ENCODE measurements at regions not wholly inside any gene's neighbourhood (a gene's known extent, or its start where the extent isn't known, plus 50 kb on each side); places are given as distances from the start of the nearest gene placed in this dataset.

DNA sequence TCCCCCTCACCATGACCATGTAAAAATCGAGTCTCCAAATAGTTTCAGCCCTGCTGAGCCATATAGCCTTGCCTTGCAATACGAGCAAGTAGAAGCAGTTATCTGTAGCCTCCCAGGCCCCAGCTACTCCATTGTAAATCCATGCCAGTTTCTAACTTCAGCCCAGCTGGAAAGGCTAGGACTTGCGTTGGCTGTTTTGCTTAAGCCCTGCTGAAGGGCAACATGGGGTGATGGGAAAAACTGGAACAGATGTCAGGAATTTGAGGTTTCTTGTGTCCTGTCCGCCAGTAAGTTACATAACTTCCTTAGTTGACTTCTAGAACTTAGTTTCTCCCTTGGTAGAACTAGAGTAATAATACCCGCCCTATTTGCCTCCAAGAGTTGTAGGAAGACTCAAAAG is 216.0 kb upstream of the SERP2 start:
- TF ChIP-seq, protein P1, sequence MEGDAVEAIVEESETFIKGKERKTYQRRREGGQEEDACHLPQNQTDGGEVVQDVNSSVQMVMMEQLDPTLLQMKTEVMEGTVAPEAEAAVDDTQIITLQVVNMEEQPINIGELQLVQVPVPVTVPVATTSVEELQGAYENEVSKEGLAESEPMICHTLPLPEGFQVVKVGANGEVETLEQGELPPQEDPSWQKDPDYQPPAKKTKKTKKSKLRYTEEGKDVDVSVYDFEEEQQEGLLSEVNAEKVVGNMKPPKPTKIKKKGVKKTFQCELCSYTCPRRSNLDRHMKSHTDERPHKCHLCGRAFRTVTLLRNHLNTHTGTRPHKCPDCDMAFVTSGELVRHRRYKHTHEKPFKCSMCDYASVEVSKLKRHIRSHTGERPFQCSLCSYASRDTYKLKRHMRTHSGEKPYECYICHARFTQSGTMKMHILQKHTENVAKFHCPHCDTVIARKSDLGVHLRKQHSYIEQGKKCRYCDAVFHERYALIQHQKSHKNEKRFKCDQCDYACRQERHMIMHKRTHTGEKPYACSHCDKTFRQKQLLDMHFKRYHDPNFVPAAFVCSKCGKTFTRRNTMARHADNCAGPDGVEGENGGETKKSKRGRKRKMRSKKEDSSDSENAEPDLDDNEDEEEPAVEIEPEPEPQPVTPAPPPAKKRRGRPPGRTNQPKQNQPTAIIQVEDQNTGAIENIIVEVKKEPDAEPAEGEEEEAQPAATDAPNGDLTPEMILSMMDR (IDR thresholded peaks at IDR 0.05) = no peak
- no peak for TF ChIP-seq POLR2A (IDR thresholded peaks at IDR 0.05)
